Thymus (tissue), 11 donors: ENCODE measurements at regions not wholly inside any gene's neighbourhood (a gene's known extent, or its start where the extent isn't known, plus 50 kb on each side); places are given as distances from the start of the nearest gene placed in this dataset.

ENCODE experiments used
- DNase-seq, 9 donors: peaks; one replicate each; pipeline ENCODE4 v3.0.0-alpha.2; 2013; ENCODE audit warnings: low spot score in 9 of 9, low read depth in 6 of 9, missing footprints in 1 of 9
- H3K27ac ChIP-seq, 2 donors: one replicate each; pipeline ENCODE4 v1.5.1; 2013; ENCODE audit warnings: control low read depth in 1 of 2, low read depth in 1 of 2, low read length in 1 of 2, mild to moderate bottlenecking in 1 of 2, moderate library complexity in 1 of 2
- H3K27me3 ChIP-seq, 2 donors: one replicate each; pipeline ENCODE4 v1.5.1; 2013; ENCODE audit warnings: low read length in 1 of 2; ENCODE audit not compliant: control insufficient read depth in 2 of 2, insufficient read depth in 1 of 2
- H3K36me3 ChIP-seq, 2 donors: one replicate each; pipeline ENCODE4 v1.5.1; 2013; ENCODE audit warnings: low read length in 1 of 2, mild to moderate bottlenecking in 1 of 2, moderate library complexity in 1 of 2; ENCODE audit not compliant: control insufficient read depth in 2 of 2, insufficient read depth in 2 of 2
- H3K4me1 ChIP-seq, 2 donors: one replicate each; pipeline ENCODE4 v1.5.1; 2013; ENCODE audit warnings: low read length in 2 of 2; ENCODE audit not compliant: control insufficient read depth in 2 of 2, insufficient read depth in 2 of 2
- H3K4me3 ChIP-seq, 2 donors: one replicate each; pipeline ENCODE4 v1.5.1; 2013; ENCODE audit warnings: low read length in 2 of 2, control low read depth in 1 of 2, mild to moderate bottlenecking in 1 of 2
- H3K9me3 ChIP-seq, 2 donors: one replicate each; pipeline ENCODE4 v1.5.1; 2013; ENCODE audit warnings: low read length in 1 of 2, mild to moderate bottlenecking in 1 of 2; ENCODE audit not compliant: control insufficient read depth in 2 of 2, insufficient read depth in 1 of 2
- WGBS: extraction: QIAGEN DNeasy Blood & Tissue Kit; methylation state at CpG from one replicate; pipeline ENCODE4 v1.1.7; 2013; 5-methylcytosine and 5-hydroxymethylcytosine counted together
- donor health status: healthy.

DNA sequence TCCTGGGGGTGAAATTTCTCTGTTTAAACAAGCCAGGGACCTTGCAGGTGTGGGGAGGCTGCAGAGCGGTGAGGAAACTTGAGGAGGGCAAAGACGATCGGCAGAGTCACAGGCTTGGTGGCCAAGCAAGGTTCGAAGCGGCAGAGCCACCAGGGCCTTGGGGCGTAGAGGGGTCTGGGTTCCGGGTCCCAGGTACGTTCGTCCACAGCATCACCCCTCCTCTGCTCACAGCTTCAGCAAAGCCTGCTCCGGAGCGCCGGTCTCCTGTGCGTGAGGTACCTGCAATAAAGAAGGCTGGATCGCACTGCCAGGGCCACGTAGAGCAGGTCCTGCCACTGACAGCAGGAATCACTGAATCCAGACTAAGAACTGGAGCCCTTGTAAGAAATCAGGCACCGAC is 66.8 kb upstream of the PCSK6 start:
- peaks cover 0 to 10% of the 10 kb centered on the region in 2 donors for H3K4me1 ChIP-seq
- DNase-seq, result no peak
- H3K4me3 ChIP-seq, result no peak overlapping the region
- H3K27me3 ChIP-seq, result no peaks in the 10 kb centered on the region
- H3K27ac ChIP-seq, result no peak overlapping the region
- 93% methylated on average over 16 of the region's 16 CpGs for WGBS
- no peaks in the 10 kb centered on the region for H3K36me3 ChIP-seq
- H3K9me3 ChIP-seq, result no peaks in the 10 kb centered on the region

DNA sequence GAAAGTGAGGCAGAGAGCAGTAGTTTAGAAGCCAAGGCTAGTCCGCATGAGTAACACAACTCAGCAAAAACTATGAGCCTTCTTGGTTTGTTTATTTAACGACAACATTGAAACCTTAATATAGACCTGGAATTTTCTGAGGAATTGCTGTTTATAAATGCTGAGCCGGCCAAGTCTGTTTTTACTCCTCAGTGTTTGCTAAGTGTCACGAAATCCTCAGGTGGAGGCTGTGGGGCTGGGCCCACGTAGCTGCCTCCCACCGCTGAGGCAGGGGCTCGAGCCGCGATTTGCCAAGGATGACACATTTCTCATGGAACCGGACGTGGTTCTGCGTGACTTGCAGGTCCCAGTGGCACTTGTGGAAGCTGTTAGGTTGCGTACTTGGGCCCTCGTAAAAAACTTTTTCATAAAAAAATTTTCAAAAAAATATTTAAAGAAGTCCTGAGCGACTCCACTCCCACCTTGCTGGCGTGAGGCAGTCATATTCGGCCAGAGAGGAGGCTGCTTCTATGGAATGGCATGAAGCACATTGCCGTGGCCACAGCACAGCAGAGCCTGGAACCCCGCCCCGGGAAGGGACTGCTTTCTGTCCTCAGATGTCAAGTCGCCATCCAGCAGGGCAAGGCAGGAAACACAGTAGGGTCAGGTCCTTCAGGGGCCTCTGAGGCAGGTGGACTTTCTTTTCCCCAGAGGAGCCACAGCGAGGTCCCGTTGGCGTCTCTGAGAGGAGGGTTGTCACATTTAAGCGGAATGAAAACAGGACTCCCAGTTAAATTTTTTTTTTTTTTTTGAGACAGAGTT is 64.8 kb upstream of the PCSK6 start:
- Histone ChIP-seq H3K36me3 (no peaks in the 10 kb centered on the region), H3K27ac (no peak overlapping the region), H3K4me1 (no peaks in the 10 kb centered on the region), H3K27me3 (peaks cover 0 to 2% of the 10 kb centered on the region in 2 donors), H3K9me3 (no peaks in the 10 kb centered on the region), H3K4me3 (no peak overlapping the region)
- 95% methylated on average over 25 of the region's 25 CpGs for WGBS
- no peak for DNase-seq

DNA sequence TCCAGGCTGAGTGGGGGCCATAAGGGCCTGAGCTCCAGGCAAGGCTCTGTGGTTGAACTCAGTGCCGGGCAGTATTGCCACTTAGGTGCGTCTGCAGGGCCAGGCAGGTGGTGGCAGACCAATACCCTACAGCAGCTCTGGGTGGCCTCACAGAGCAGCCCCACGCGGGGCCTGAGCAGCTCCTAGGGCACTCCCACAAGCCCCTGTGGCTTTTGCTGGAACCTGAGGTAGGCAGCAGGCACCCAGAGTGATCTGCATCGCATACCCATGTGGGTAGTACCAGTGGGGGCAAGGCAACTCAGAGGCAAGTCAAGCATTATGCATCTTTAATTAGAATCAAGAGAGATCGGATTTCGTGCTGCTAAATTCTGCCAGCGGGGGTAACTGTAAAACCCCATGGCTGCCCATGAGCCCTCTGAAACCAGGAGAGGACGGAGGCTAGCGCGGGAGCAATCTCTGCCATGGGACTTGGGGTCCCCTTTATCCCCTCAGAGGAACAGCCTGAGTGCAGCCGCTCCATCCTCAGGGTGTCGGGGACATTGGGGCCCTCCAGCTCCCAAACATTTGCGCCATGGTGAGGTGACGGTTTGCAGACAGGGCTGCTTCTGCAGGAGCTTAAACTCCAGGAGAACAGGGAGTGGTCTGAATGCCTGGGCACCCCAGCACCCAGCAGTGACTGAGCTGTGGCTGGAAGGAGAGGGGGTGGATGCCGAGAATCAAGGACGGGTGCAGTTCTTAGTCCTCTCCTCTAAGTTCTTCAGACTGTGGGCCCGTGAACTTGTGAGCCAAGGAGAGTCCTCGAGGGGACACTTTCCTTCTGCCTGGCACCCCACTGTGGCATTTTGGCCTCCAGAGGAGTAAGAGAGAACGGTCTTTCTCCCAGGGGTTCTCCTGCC is 62.4 kb upstream of the PCSK6 start:
- Histone ChIP-seq H3K36me3 (no peaks in the 10 kb centered on the region), H3K27ac (no peak overlapping the region), H3K27me3 (peaks cover 0 to 2% of the 10 kb centered on the region in 2 donors), H3K4me1 (no peaks in the 10 kb centered on the region), H3K9me3 (no peaks in the 10 kb centered on the region), H3K4me3 (no peak overlapping the region)
- DNase-seq, result no peak
- 94% methylated on average over 20 of the region's 20 CpGs for WGBS

DNA sequence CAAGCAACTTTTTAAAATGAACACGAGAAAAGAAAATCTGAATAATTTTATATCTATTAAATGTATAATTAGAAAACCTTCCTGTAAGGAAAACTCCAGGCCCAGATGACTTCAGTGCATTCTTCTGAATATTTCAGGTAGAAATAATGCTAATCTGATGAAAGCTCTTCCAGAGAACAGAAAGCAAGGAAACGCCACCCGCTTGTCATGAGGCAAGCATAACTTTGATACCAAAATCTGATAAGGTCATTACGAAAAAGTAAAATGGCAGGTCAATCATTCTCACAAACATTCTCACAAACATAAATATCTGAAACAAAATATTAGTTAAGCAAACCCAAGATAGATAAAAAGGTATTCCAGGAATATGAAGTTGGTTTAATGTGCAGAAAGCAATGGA is 60.6 kb upstream of the PCSK6 start:
- H3K4me3 ChIP-seq, result no peak overlapping the region
- no peak overlapping the region for H3K27ac ChIP-seq
- H3K27me3 ChIP-seq, result peaks cover 0 to 2% of the 10 kb centered on the region in 2 donors
- H3K9me3 ChIP-seq, result no peaks in the 10 kb centered on the region
- DNase-seq, result no peak
- no peaks in the 10 kb centered on the region for H3K36me3 ChIP-seq
- WGBS, result 75% methylated on average over 4 of the region's 4 CpGs
- no peaks in the 10 kb centered on the region for H3K4me1 ChIP-seq

DNA sequence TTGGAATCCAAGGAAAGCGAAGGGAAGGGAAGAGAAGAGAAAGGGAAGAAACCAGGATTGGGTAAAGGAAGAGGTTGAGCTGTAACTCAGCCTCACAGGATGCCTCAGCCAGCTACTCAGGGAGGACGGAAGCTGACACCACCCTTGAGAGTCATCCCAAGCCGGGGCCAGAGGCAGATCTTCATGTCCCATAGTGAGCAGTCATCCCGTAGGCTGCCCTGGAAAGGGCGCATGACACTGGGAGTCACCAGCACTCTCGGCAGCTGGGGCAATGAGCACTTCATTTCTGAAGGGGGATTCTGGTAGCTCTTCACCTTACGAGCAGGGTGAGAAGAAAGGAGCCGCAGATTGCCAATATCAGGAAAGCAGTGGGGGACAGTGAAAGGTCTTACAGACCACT is 60.1 kb upstream of the PCSK6 start:
- Histone ChIP-seq H3K27me3 (peaks cover 0 to 2% of the 10 kb centered on the region in 2 donors), H3K36me3 (no peaks in the 10 kb centered on the region), H3K4me3 (no peak overlapping the region), H3K27ac (no peak overlapping the region), H3K4me1 (no peaks in the 10 kb centered on the region), H3K9me3 (no peaks in the 10 kb centered on the region)
- no peak for DNase-seq
- 80% methylated on average over 8 of the region's 8 CpGs for WGBS

DNA sequence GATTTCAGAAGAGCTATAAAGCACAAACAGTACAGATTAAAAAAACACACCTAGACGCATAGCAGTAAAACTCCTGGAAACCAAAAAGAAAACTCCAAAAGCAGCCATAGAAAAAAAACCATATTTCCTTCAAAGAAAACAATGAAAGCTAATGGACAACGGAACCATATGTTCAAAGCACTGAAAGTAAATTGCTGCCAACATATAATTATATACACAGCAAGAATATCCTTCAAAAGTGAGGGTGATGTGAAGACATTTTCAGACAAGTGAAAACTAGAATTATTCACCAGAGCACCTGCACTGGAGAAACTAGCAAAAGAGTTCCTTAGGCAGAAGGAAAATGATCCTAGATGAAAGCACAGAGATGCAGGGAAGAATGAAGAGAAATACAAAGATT is 58.2 kb upstream of the PCSK6 start:
- Histone ChIP-seq H3K4me3 (no peak overlapping the region), H3K36me3 (no peaks in the 10 kb centered on the region), H3K27ac (no peak overlapping the region), H3K27me3 (peaks cover 0 to 2% of the 10 kb centered on the region in 2 donors), H3K9me3 (no peaks in the 10 kb centered on the region), H3K4me1 (no peaks in the 10 kb centered on the region)
- DNase-seq, result no peak
- 94% methylated on average over 2 of the region's 2 CpGs for WGBS

DNA sequence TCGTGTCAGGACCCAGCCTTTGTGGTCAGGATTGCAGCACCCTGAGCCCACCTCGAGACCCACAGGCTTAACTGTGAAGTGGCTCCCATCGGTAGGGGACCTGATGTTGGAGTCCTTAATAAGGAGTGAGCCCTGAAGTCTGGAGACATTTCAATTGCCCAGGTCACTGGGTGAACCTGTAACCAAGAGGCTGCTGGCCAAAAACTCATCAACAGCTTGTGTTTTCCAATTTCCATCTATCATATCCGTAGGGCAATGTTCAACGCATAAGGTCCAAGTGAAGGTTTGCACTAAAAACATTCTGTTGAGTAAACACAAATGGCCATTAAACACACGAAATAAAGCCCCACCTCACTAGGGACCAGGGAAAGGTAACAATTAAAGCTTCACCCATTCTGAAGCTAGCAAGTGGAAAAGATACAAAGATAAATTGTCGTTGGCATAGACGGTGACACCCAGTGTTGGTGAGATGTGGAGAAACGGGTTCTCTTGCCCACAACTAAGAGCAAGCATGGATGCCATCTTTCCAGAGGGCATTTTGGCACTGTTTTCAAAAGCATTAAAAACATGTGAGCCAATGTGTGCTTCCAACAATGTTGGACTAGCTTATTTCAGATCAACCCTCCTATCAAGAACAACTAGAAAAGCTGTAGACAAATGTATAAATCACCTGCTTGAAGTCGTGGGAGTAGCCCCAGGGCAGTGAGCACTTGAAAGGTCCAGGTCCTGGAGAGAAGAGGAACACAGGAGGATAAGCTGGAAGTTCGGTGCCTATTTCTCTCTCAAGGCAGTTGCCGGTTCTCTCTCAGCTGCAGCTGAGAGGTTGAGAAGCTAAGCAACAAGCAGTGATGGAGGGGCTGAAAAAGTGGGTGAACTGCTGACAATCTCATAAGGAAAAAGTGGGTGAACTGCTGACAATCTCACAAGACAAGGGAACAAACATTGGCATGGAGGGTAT is 56.3 kb upstream of the PCSK6 start:
- Histone ChIP-seq H3K9me3 (no peaks in the 10 kb centered on the region), H3K27ac (no peak overlapping the region), H3K4me1 (no peaks in the 10 kb centered on the region), H3K36me3 (no peaks in the 10 kb centered on the region), H3K4me3 (no peak overlapping the region), H3K27me3 (peaks cover 0 to 2% of the 10 kb centered on the region in 2 donors)
- DNase-seq, result no peak
- 81% methylated on average over 12 of the region's 12 CpGs for WGBS

DNA sequence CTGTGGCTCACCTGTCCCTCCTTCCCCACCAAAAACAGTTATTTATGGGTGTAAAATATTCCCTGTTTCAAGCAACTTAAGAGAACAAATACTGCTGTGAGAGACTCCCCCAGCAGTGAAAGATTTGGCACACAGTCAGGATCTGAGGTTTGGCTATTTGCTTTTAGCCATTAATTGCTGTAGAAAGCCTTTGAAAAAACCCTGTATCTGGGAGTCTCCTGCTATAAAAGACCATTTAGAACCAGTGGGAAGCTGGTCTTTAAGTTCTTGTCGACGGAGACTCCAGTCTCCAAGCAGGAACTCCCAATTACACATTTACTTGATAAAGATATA is 55.1 kb upstream of the PCSK6 start:
- no peaks in the 10 kb centered on the region for H3K4me1 ChIP-seq
- no peaks in the 10 kb centered on the region for H3K27me3 ChIP-seq
- no peak overlapping the region for H3K4me3 ChIP-seq
- no peaks in the 10 kb centered on the region for H3K9me3 ChIP-seq
- WGBS, result 67% methylated on average over 2 of the region's 2 CpGs
- no peak overlapping the region for H3K27ac ChIP-seq
- H3K36me3 ChIP-seq, result no peaks in the 10 kb centered on the region
- DNase-seq, result no peak
